GM12892 (cell line): ENCODE measurements at regions not wholly inside any gene's neighbourhood (a gene's known extent, or its start where the extent isn't known, plus 50 kb on each side); places are given as distances from the start of the nearest gene placed in this dataset.

ENCODE experiments used
- POLR2A ChIP-seq: IDR thresholded peaks from 2 replicates; pipeline ENCODE4 v1.6.1; 2011; ENCODE audit warnings: low read depth, low read length, control low read depth
- POLR2AphosphoS5 ChIP-seq: IDR thresholded peaks from 2 replicates; pipeline ENCODE4 v1.6.1; 2011; ENCODE audit warnings: low read depth, low read length, control low read depth
- TAF1 ChIP-seq: IDR thresholded peaks from 2 replicates; pipeline ENCODE4 v1.6.1; 2011; ENCODE audit warnings: low read depth, mild to moderate bottlenecking, control low read depth, low read length, borderline replicate concordance

- TF ChIP-seq POLR2AphosphoS5 (no peak), POLR2A (no peak), TAF1 (no peak)
These were observed 992.2 kb upstream of the ACVR2A start for GRCh38 chr2:146852661-146853060.
